MV-4-11 (cell line): ENCODE measurements at regions not wholly inside any gene's neighbourhood (a gene's known extent, or its start where the extent isn't known, plus 50 kb on each side); places are given as distances from the start of the nearest gene placed in this dataset.

Experiments used
- DNase-seq: peaks from one replicate; lab custom pipeline; 2025; lab: John Stamatoyannopoulos, UW

- no peak for DNase-seq
Measured at GRCh38 chr15:29601811-29602210, 220.5 kb downstream of the TJP1 start.

GRCh38 chr15:29600262-29600661, 222.0 kb downstream of the TJP1 start:
- DNase-seq: no peak

- no peak for DNase-seq
Measured at GRCh38 chr15:29596266-29596665, 226.0 kb downstream of the TJP1 start.

- DNase-seq: no peak
Measured at GRCh38 chr15:29593629-29594028, 228.6 kb downstream of the TJP1 start.

- no peak for DNase-seq
Measured at GRCh38 chr15:29593111-29593510, 229.2 kb downstream of the TJP1 start.

- no peak for DNase-seq
Measured at GRCh38 chr15:29590701-29591100, 231.6 kb downstream of the TJP1 start.

GRCh38 chr15:29589975-29590374, 232.3 kb downstream of the TJP1 start:
- no peak for DNase-seq

GRCh38 chr15:29589416-29589815, 232.9 kb downstream of the TJP1 start:
- no peak for DNase-seq

GRCh38 chr15:29573197-29573838, 248.9 kb downstream of the TJP1 start:
- peak; percentile 77 for DNase-seq

- DNase-seq: no peak
Measured at GRCh38 chr15:29571792-29572431, 250.4 kb downstream of the TJP1 start.

- DNase-seq: no peak
Measured at GRCh38 chr15:29570948-29571791, 251.1 kb downstream of the TJP1 start.

- DNase-seq: no peak
Measured at GRCh38 chr15:29570121-29570947, 251.9 kb downstream of the TJP1 start.

GRCh38 chr15:29569533-29570092, 252.7 kb downstream of the TJP1 start:
- no peak for DNase-seq

GRCh38 chr15:29568840-29569532, 253.3 kb downstream of the TJP1 start:
- no peak for DNase-seq

- no peak for DNase-seq
Measured at GRCh38 chr15:29567336-29567735, 254.9 kb downstream of the TJP1 start.

GRCh38 chr15:29566914-29567313, 255.4 kb downstream of the TJP1 start:
- no peak for DNase-seq

- no peak for DNase-seq
Measured at GRCh38 chr15:29563112-29563511, 259.2 kb downstream of the TJP1 start.

- DNase-seq: no peak
Measured at GRCh38 chr15:29560896-29561295, 261.4 kb downstream of the TJP1 start.

- DNase-seq: no peak
Measured at GRCh38 chr15:29558261-29558660, 264.0 kb downstream of the TJP1 start.

- DNase-seq: no peak
Measured at GRCh38 chr15:29557171-29557570, 265.1 kb downstream of the TJP1 start.

GRCh38 chr15:29556380-29556779, 265.9 kb downstream of the TJP1 start:
- no peak for DNase-seq
